ENCODE measurements at regions not wholly inside any gene's neighbourhood (a gene's known extent, or its start where the extent isn't known, plus 50 kb on each side); places are given as distances from the start of the nearest gene placed in this dataset.

DNA sequence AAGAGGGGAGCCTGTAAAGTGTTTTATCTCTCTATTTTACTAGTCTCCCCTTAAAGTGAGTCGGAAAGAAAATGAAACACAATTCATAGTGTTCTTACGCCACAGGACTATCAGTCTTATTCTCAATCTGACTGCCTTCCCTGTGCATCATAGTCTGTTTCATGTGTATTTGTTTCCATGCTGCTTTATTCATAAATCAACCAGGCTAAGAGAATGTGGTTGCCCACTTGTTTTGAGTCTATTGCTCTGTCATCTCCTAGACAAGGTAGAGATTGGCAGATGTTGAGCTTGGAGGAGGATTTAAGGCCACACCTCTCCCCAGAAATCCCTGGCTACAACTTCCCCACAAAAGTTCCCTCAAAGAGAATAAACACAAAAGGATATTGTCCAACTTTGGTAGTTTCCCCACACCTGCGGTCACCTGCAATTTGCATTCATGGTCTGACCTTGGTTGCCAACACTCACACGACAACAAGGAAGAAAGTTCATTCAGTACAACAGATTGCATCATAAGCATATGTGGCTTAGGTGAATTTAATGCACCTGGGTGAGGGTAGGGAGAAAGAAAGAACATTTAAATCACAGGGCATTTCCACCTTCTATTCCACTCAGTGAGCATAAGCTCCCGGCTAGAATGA, 167.1 kb upstream of the FBXL4 start:
- TF ChIP-seq SUZ12 (IDR thresholded peaks at IDR 0.05; ENCODE audit: extremely low read depth, insufficient read depth, insufficient read length) (no peak), YY1 (IDR thresholded peaks at IDR 0.05; ENCODE audit: insufficient read depth, insufficient read length) (no peak), ZNF274 (IDR thresholded peaks at IDR 0.05; ENCODE audit: low read depth, low read length) (no peak)
